H9 (cell line): ENCODE measurements at regions not wholly inside any gene's neighbourhood (a gene's known extent, or its start where the extent isn't known, plus 50 kb on each side); places are given as distances from the start of the nearest gene placed in this dataset.

Experiments
- DNase-seq: peaks from one replicate; pipeline ENCODE4 v3.0.0-alpha.2; 2017
- H2AFZ ChIP-seq: one replicate; pipeline ENCODE4 v1.6.1; 2013; ENCODE audit warnings: mild to moderate bottlenecking, low read length, control low read depth, moderate library complexity
- H2AK5ac ChIP-seq: 2 replicates; pipeline ENCODE4 v1.6.1; 2013; ENCODE audit warnings: low read length, control low read depth, mixed read lengths; ENCODE audit not compliant: insufficient read length
- H2BK120ac ChIP-seq: one replicate; pipeline ENCODE4 v1.6.1; 2013; ENCODE audit warnings: low read depth, mild to moderate bottlenecking, low read length, control low read depth, inconsistent platforms; ENCODE audit not compliant: poor library complexity, severe bottlenecking
- H2BK12ac ChIP-seq: 2 replicates; pipeline ENCODE4 v1.6.1; 2013; ENCODE audit warnings: low read length, control low read depth, mixed read lengths, low read depth; ENCODE audit not compliant: insufficient read length
- H2BK15ac ChIP-seq: 2 replicates; pipeline ENCODE4 v1.6.1; 2013; ENCODE audit warnings: low read depth, low read length, control low read depth
- H2BK20ac ChIP-seq: one replicate; pipeline ENCODE4 v1.6.1; 2013; ENCODE audit warnings: low read depth, mild to moderate bottlenecking, low read length, control low read depth, inconsistent platforms; ENCODE audit not compliant: poor library complexity, severe bottlenecking
- H2BK5ac ChIP-seq: 2 replicates; pipeline ENCODE4 v1.6.1; 2013; ENCODE audit warnings: low read length, control low read depth, mixed read lengths; ENCODE audit not compliant: insufficient read length
- H3K14ac ChIP-seq: 2 replicates; pipeline ENCODE4 v1.6.1; 2013; ENCODE audit warnings: low read length, control low read depth; ENCODE audit not compliant: insufficient read depth
- H3K18ac ChIP-seq: 2 replicates; pipeline ENCODE4 v1.6.1; 2013; ENCODE audit warnings: low read depth, mild to moderate bottlenecking, mixed read lengths, low read length, control low read depth; ENCODE audit not compliant: insufficient read length
- H3K23ac ChIP-seq: 2 replicates; pipeline ENCODE4 v1.6.1; 2013; ENCODE audit warnings: low read length, control low read depth, mixed read lengths, low read depth; ENCODE audit not compliant: insufficient read length
- H3K23me2 ChIP-seq: 2 replicates; pipeline ENCODE4 v1.6.1; 2013; ENCODE audit warnings: low read depth, mild to moderate bottlenecking, mixed read lengths, low read length, control low read depth; ENCODE audit not compliant: insufficient read length, poor library complexity, severe bottlenecking
- H3K27ac ChIP-seq: 2 replicates; pipeline ENCODE4 v1.5.1; 2013; ENCODE audit warnings: low read length, control low read depth, mixed read lengths, low read depth; ENCODE audit not compliant: insufficient read length
- H3K27me3 ChIP-seq: 2 replicates; pipeline ENCODE4 v1.6.1; 2013; ENCODE audit warnings: low read length, control low read depth, inconsistent platforms; ENCODE audit not compliant: insufficient read depth
- H3K4ac ChIP-seq: 2 replicates; pipeline ENCODE4 v1.6.1; 2013; ENCODE audit warnings: low read depth, mild to moderate bottlenecking, control low read depth, inconsistent platforms, low read length, moderate library complexity
- H3K4me1 ChIP-seq: 2 replicates; pipeline ENCODE4 v1.6.1; 2013; ENCODE audit warnings: low read length, control low read depth, inconsistent platforms; ENCODE audit not compliant: insufficient read depth
- H3K4me2 ChIP-seq: 2 replicates; pipeline ENCODE4 v1.6.1; 2013; ENCODE audit warnings: low read length, control low read depth, mixed read lengths; ENCODE audit not compliant: insufficient read length, insufficient read depth
- H3K56ac ChIP-seq: 2 replicates; pipeline ENCODE4 v1.6.1; 2013; ENCODE audit warnings: low read depth, mild to moderate bottlenecking, mixed read lengths, low read length, control low read depth; ENCODE audit not compliant: insufficient read length
- H3K79me1 ChIP-seq: 2 replicates; pipeline ENCODE4 v1.6.1; 2013; ENCODE audit warnings: low read depth, mild to moderate bottlenecking, moderate library complexity, low read length, control low read depth, inconsistent platforms; ENCODE audit not compliant: insufficient read depth, poor library complexity, severe bottlenecking
- H3K79me2 ChIP-seq: 2 replicates; pipeline ENCODE4 v1.6.1; 2013; ENCODE audit warnings: low read length, control low read depth, inconsistent platforms; ENCODE audit not compliant: insufficient read depth
- H3K9ac ChIP-seq: 2 replicates; pipeline ENCODE4 v1.6.1; 2013; ENCODE audit warnings: low read length, control low read depth, mixed read lengths; ENCODE audit not compliant: insufficient read length; ENCODE audit errors: extremely low read depth
- H3K9me3 ChIP-seq: one replicate; pipeline ENCODE4 v1.6.1; 2013; ENCODE audit warnings: low read depth, low read length, inconsistent platforms; ENCODE audit not compliant: control insufficient read depth
- H3T11ph ChIP-seq: one replicate; pipeline ENCODE4 v1.6.1; 2013; ENCODE audit warnings: mild to moderate bottlenecking, low read length, control low read depth, inconsistent platforms
- H4K20me1 ChIP-seq: one replicate; pipeline ENCODE4 v1.6.1; 2013; ENCODE audit not compliant: control insufficient read depth, insufficient read length, insufficient read depth
- H4K5ac ChIP-seq: 2 replicates; pipeline ENCODE4 v1.6.1; 2013; ENCODE audit warnings: low read depth, mild to moderate bottlenecking, mixed read lengths, low read length, control low read depth; ENCODE audit not compliant: insufficient read length
- H4K8ac ChIP-seq: replicated peaks from 2 replicates; pipeline ENCODE4 v1.6.1; 2013; ENCODE audit warnings: low read length, control low read depth, mixed read lengths, low read depth; ENCODE audit not compliant: insufficient read length
- H4K91ac ChIP-seq: 2 replicates; pipeline ENCODE4 v1.6.1; 2013; ENCODE audit warnings: low read depth, mild to moderate bottlenecking, moderate library complexity, mixed read lengths, low read length, control low read depth; ENCODE audit not compliant: insufficient read length
- H3K27ac Mint-ChIP-seq, 3 experiments: 2 replicates in 2 of 3; 3 replicates in 1 of 3; pipeline ENCODE4 v1.8.0; 2020 to 2021; ENCODE audit warnings: mixed read lengths in 3 of 3, mild to moderate bottlenecking in 1 of 3, moderate library complexity in 1 of 3
- H3K27me3 Mint-ChIP-seq: 2 replicates; pipeline ENCODE4 v1.8.0; 2021; ENCODE audit warnings: low read depth, mild to moderate bottlenecking, moderate library complexity, mixed read lengths
- H3K36me3 Mint-ChIP-seq, 3 experiments: 2 replicates in 2 of 3; 3 replicates in 1 of 3; pipeline ENCODE4 v1.8.0; 2020 to 2021; ENCODE audit warnings: low read depth in 3 of 3, mixed read lengths in 3 of 3; ENCODE audit not compliant: insufficient read depth in 1 of 3
- H3K4me1 Mint-ChIP-seq, 2 experiments: 2 replicates each; pipeline ENCODE4 v1.8.0; 2020; ENCODE audit warnings: mixed read lengths in 2 of 2
- H3K4me3 Mint-ChIP-seq, 2 experiments: 2 replicates in 1 of 2; 3 replicates in 1 of 2; pipeline ENCODE4 v1.8.0; 2020 to 2021; ENCODE audit warnings: mild to moderate bottlenecking in 2 of 2, mixed read lengths in 2 of 2, moderate library complexity in 1 of 2
- H3K9me3 Mint-ChIP-seq, 2 experiments: 2 replicates in 1 of 2; 3 replicates in 1 of 2; pipeline ENCODE4 v1.8.0; 2020; ENCODE audit warnings: mild to moderate bottlenecking in 2 of 2, mixed read lengths in 2 of 2, moderate library complexity in 1 of 2
- WGBS: extraction: QIAGEN DNeasy Blood & Tissue Kit; methylation state at CpG from one replicate; pipeline ENCODE4 v1.1.7; 2013; ENCODE audit warnings: missing lambda C conversion rate, low lambda C conversion rate, mixed read lengths; ENCODE audit not compliant: insufficient read length; ENCODE audit errors: extremely low coverage; 5-methylcytosine and 5-hydroxymethylcytosine counted together
- TF ChIP-seq, protein P1 (sequence below): fragments of 200-600 bp; sonication (generic); conservative IDR thresholded peaks from 3 replicates; pipeline ENCODE4 v1.8.0; 2021; ENCODE audit warnings: antibody characterized with exemption, mild to moderate bottlenecking

DNA sequence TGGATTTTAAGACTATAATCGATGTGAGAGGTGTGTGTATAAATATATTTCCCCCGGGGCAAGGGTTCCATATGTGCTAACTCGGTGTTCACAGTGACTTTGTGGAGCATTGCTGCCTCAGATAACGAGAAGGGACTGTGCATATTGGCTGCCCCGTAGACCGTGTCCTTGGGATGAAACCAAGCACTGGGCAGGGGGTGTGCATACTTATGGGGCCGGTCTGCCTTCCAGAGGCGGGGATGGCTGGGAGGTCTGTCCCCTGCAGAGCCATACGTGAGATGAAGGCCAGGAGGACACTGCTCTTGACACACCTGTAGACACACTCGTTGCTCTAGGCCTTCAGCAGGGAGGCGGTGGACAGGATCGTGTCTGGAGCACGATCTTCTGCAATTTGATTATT is 56.0 kb upstream of the ZNF354A start:
- H3T11ph ChIP-seq: no peak overlapping the region
- no peak overlapping the region for H3K27ac ChIP-seq
- no peak overlapping the region for H2BK20ac ChIP-seq
- H4K5ac ChIP-seq: no peak overlapping the region
- no CpG with 5 or more reads among the region's 13 CpGs for WGBS
- Mint-ChIP-seq H3K9me3 (peaks cover 22 to 78% of the 10 kb centered on the region in 2 experiments), H3K27ac (no peak overlapping the region), H3K4me1 (no peaks in the 10 kb centered on the region), H3K36me3 (peaks cover 0 to 4% (median 0%) of the 10 kb centered on the region in 3 experiments; a peak in 1 of 7 replicates), H3K4me3 (no peak overlapping the region), H3K27me3 (peaks cover 2% of the 10 kb centered on the region)
- TF ChIP-seq, protein P1, sequence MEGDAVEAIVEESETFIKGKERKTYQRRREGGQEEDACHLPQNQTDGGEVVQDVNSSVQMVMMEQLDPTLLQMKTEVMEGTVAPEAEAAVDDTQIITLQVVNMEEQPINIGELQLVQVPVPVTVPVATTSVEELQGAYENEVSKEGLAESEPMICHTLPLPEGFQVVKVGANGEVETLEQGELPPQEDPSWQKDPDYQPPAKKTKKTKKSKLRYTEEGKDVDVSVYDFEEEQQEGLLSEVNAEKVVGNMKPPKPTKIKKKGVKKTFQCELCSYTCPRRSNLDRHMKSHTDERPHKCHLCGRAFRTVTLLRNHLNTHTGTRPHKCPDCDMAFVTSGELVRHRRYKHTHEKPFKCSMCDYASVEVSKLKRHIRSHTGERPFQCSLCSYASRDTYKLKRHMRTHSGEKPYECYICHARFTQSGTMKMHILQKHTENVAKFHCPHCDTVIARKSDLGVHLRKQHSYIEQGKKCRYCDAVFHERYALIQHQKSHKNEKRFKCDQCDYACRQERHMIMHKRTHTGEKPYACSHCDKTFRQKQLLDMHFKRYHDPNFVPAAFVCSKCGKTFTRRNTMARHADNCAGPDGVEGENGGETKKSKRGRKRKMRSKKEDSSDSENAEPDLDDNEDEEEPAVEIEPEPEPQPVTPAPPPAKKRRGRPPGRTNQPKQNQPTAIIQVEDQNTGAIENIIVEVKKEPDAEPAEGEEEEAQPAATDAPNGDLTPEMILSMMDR: no peak
- no peak overlapping the region for H3K4ac ChIP-seq
- no peaks in the 10 kb centered on the region for H4K20me1 ChIP-seq
- no peaks in the 10 kb centered on the region for H3K79me1 ChIP-seq
- DNase-seq: no peak
- no peak overlapping the region for H2BK15ac ChIP-seq
- no peak overlapping the region for H2BK5ac ChIP-seq
- H3K4me2 ChIP-seq: no peak overlapping the region
- no peak overlapping the region for H4K91ac ChIP-seq
- H3K23me2 ChIP-seq: no peaks in the 10 kb centered on the region
- no peaks in the 10 kb centered on the region for H3K27me3 ChIP-seq
- no peak overlapping the region for H3K56ac ChIP-seq
- no peak overlapping the region for H2AFZ ChIP-seq
- H3K79me2 ChIP-seq: no peaks in the 10 kb centered on the region
- no peak overlapping the region for H3K9ac ChIP-seq
- no peak overlapping the region for H2BK12ac ChIP-seq
- no peak overlapping the region; the same call in 1 of the 2 replicates for H3K14ac ChIP-seq
- H2BK120ac ChIP-seq: no peak overlapping the region
- H3K18ac ChIP-seq: no peak overlapping the region
- H3K9me3 ChIP-seq: no peaks in the 10 kb centered on the region
- H4K8ac ChIP-seq: no peak overlapping the region
- no peak overlapping the region for H3K23ac ChIP-seq
- H3K4me1 ChIP-seq: no peaks in the 10 kb centered on the region
- H2AK5ac ChIP-seq: no peak overlapping the region
